ENCODE measurements at regions not wholly inside any gene's neighbourhood (a gene's known extent, or its start where the extent isn't known, plus 50 kb on each side); places are given as distances from the start of the nearest gene placed in this dataset.

- TF ChIP-seq ZBTB10 (tag by site-specific recombination; IDR thresholded peaks at IDR 0.05), result no peak
- TF ChIP-seq YY1 (tag by site-specific recombination; IDR thresholded peaks at IDR 0.05), result no peak
- TF ChIP-seq ZNF24 (tag by site-specific recombination; IDR thresholded peaks at IDR 0.05), result no peak
- TF ChIP-seq CTCF (tag by site-specific recombination; IDR thresholded peaks at IDR 0.05), result no peak
- no peak for TF ChIP-seq TSHZ1 (tag by site-specific recombination; IDR thresholded peaks at IDR 0.05; ENCODE audit: borderline replicate concordance)
- no peak for TF ChIP-seq ZNF23 (tag by site-specific recombination; IDR thresholded peaks at IDR 0.05; ENCODE audit: borderline replicate concordance)
- no peak for TF ChIP-seq PATZ1 (tag by site-specific recombination; IDR thresholded peaks at IDR 0.05)
- TF ChIP-seq ZNF394 (tag by site-specific recombination; IDR thresholded peaks at IDR 0.05; ENCODE audit: borderline replicate concordance), result no peak
- TF ChIP-seq ZNF549 (tag by site-specific recombination; IDR thresholded peaks at IDR 0.05), result no peak
- no peak for TF ChIP-seq PBX3 (CRISPR knock-in tag; IDR thresholded peaks at IDR 0.05)
Measured at GRCh38 chr12:43214166-43214565, 337.8 kb downstream of the ADAMTS20 start.
